A673 (cell line): ENCODE measurements at regions not wholly inside any gene's neighbourhood (a gene's known extent, or its start where the extent isn't known, plus 50 kb on each side); places are given as distances from the start of the nearest gene placed in this dataset.

Experiments
- CTCF ChIP-seq: fragments of 300-800, 200-600 bp; sonication (generic); conservative IDR thresholded peaks from 2 replicates; pipeline ENCODE4 v1.5.1; 2017; ENCODE audit warnings: low read depth, mild to moderate bottlenecking, antibody characterized with exemption, low read length, moderate library complexity, mixed read lengths
- EZH2 ChIP-seq: fragments of 200-600 bp; sonication (generic); IDR thresholded peaks from 2 replicates; pipeline ENCODE4 v1.6.1; 2017; ENCODE audit warnings: borderline replicate concordance, low read depth, mild to moderate bottlenecking, mixed read lengths, antibody characterized with exemption, low read length; ENCODE audit not compliant: poor library complexity, severe bottlenecking

DNA sequence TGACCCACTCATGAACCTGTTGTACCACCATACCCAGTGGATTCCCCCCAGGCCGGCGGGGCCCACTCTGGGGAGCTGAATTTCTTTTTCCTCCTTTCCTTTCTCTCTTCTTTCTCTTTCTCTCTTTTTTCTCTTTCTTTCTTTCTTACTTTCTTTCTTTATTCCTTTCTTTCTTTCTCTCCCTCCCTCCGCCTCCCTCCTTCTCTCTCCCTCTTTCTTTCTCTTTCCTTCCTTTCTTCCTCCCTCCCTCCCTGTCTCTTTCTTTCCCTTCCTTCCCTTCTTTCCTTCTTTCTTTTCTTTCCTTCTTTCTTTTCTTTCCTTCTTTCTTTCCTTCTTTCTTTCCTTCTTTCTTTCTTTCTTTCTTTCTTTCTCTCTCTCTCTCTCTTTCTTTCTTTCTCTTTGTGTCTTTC is 327.7 kb downstream of the ZNF536 start:
- TF ChIP-seq CTCF = no peak
- no peak for TF ChIP-seq EZH2
